Endothelial cell of umbilical vein (primary cell): ENCODE measurements at regions not wholly inside any gene's neighbourhood (a gene's known extent, or its start where the extent isn't known, plus 50 kb on each side); places are given as distances from the start of the nearest gene placed in this dataset.

Source experiments
- BruUV-seq: library from RNA; stranded (reverse); fragments of 400-500 nt; replicated peaks from 2 replicates; lab custom pipeline; 2021; lab: Mats Ljungman, UMichigan
- CTCF ChIA-PET: fragments of 300-600, 350-600 bp; sonication (Branson Sonifier 250); formaldehyde crosslinking; loops from one replicate; lab custom pipeline; 2021; ENCODE audit warnings: antibody characterized with exemption, inconsistent platforms; lab: Charles Lee
- POLR2A ChIA-PET: fragments of 300-600, 350-600 bp; sonication (Branson Sonifier 250); formaldehyde crosslinking; loops from one replicate; lab custom pipeline; 2021; ENCODE audit warnings: antibody characterized with exemption, inconsistent platforms; lab: Charles Lee
- DNase-seq: peaks from one replicate; pipeline ENCODE4 v3.0.0-alpha.2; 2011; ENCODE audit warnings: low read depth, low spot score
- FAIRE-seq: peaks from 2 replicates; lab custom pipeline; 2011; peaks lifted over from hg19 to GRCh38; lab: Jason Lieb, UNC
- H2AFZ ChIP-seq: 2 replicates; pipeline ENCODE4 v1.6.0; 2012; ENCODE audit warnings: low read depth, low read length, control low read depth, inconsistent platforms
- H3K27ac ChIP-seq: 2 replicates; pipeline ENCODE4 v1.5.1; 2011; ENCODE audit warnings: low read depth, mild to moderate bottlenecking, control low read depth, low read length, moderate library complexity; ENCODE audit not compliant: insufficient read depth
- H3K27me3 ChIP-seq, 2 experiments: 2 replicates each; pipeline versions ENCODE4 v1.6.0 to v1.6.1; 2011; ENCODE audit warnings: low read length in 2 of 2, mixed read lengths in 1 of 2; ENCODE audit not compliant: control insufficient read depth in 2 of 2, insufficient read depth in 2 of 2
- H3K36me3 ChIP-seq, 2 experiments: 2 replicates in 1 of 2; 3 replicates in 1 of 2; pipeline ENCODE4 v1.5.1; 2011; ENCODE audit warnings: low read length in 2 of 2, mild to moderate bottlenecking in 1 of 2, moderate library complexity in 1 of 2; ENCODE audit not compliant: control insufficient read depth in 2 of 2, insufficient read depth in 2 of 2; ENCODE audit errors: extremely low read depth in 1 of 2
- H3K4me1 ChIP-seq: 3 replicates; pipeline ENCODE4 v1.5.1; 2011; ENCODE audit warnings: mild to moderate bottlenecking, low read length; ENCODE audit not compliant: control insufficient read depth, insufficient read depth; ENCODE audit errors: extremely low read depth
- H3K4me2 ChIP-seq: 2 replicates; pipeline ENCODE4 v1.6.1; 2011; ENCODE audit warnings: low read length, control low read depth, mixed read lengths; ENCODE audit not compliant: insufficient read depth
- H3K4me3 ChIP-seq, 3 experiments: fragments of 200-600 bp in 1 of 3; sonication (generic), shearing (Covaris generic) in 1 of 3; replicated peaks in 1 of 3; 2 replicates each; pipeline ENCODE4 v1.5.1; 2011 to 2016; ENCODE audit warnings: control low read depth in 3 of 3, low read length in 3 of 3, mild to moderate bottlenecking in 2 of 3, inconsistent platforms in 1 of 3, low read depth in 1 of 3, moderate library complexity in 1 of 3; ENCODE audit not compliant: insufficient read depth in 1 of 3
- H3K79me2 ChIP-seq: 2 replicates; pipeline ENCODE4 v1.6.0; 2012; ENCODE audit warnings: low read length, inconsistent platforms; ENCODE audit not compliant: control insufficient read depth, insufficient read depth
- H3K9ac ChIP-seq: replicated peaks from 2 replicates; pipeline ENCODE3; 2011; ENCODE audit warnings: low read length, control low read depth; ENCODE audit not compliant: insufficient read depth; ENCODE audit errors: extremely low read depth
- H3K9me1 ChIP-seq: replicated peaks from 3 replicates; pipeline ENCODE4 v1.6.0; 2011; ENCODE audit warnings: mild to moderate bottlenecking, low read length; ENCODE audit not compliant: control insufficient read depth, insufficient read depth; ENCODE audit errors: extremely low read depth
- H3K9me3 ChIP-seq: replicated peaks from 2 replicates; pipeline ENCODE4 v1.5.1; 2012; ENCODE audit warnings: low read length, inconsistent platforms; ENCODE audit not compliant: control insufficient read depth, insufficient read depth
- H4K20me1 ChIP-seq: replicated peaks from 2 replicates; pipeline ENCODE3; 2011; ENCODE audit warnings: mild to moderate bottlenecking, low read length; ENCODE audit not compliant: control insufficient read depth, insufficient read depth; ENCODE audit errors: extremely low read depth
- EZH2 ChIP-seq: IDR thresholded peaks from 2 replicates; pipeline ENCODE4 v1.6.1; 2012; ENCODE audit warnings: borderline replicate concordance, low read depth, mild to moderate bottlenecking, moderate library complexity, low read length, inconsistent platforms; ENCODE audit not compliant: severe bottlenecking
- FOS ChIP-seq: IDR thresholded peaks from 2 replicates; pipeline ENCODE4 v1.6.1; 2011; ENCODE audit warnings: mild to moderate bottlenecking, low read length, moderate library complexity, borderline replicate concordance; ENCODE audit not compliant: insufficient read depth
- GATA2 ChIP-seq: IDR thresholded peaks from 2 replicates; pipeline ENCODE4 v1.7.0; 2011; ENCODE audit warnings: low read depth, mild to moderate bottlenecking, moderate library complexity, mixed read lengths, low read length; ENCODE audit not compliant: insufficient read length, insufficient read depth
- JUN ChIP-seq: IDR thresholded peaks from 2 replicates; pipeline ENCODE4 v1.6.1; 2011; ENCODE audit warnings: borderline replicate concordance, low read depth; ENCODE audit not compliant: insufficient read length, insufficient read depth
- MYC ChIP-seq: IDR thresholded peaks from one replicate; pipeline ENCODE4 v1.6.1; 2011; ENCODE audit warnings: mild to moderate bottlenecking, low read depth, low read length
- POLR2A ChIP-seq: IDR thresholded peaks from 2 replicates; pipeline ENCODE4 v1.6.1; 2012; ENCODE audit warnings: low read depth, mild to moderate bottlenecking, control low read depth, low read length
- POLR2AphosphoS5 ChIP-seq: IDR thresholded peaks from 2 replicates; pipeline ENCODE4 v1.6.1; 2012; ENCODE audit warnings: low read depth, mild to moderate bottlenecking, control low read depth, low read length, moderate library complexity; ENCODE audit not compliant: insufficient read depth
- dilution Hi-C: fragments of 300-500 bp; cut with MboI; formaldehyde crosslinking; loops from one replicate; pipeline ENCODE4 v1.15.0; 2019; ENCODE audit warnings: low sequenced_read_pairs; ENCODE audit not compliant: extremely low pct_ligation_motif_present
- intact Hi-C: fragments of 100-400 bp; cut with micrococcal nuclease; formaldehyde crosslinking; loops from one replicate; pipeline ENCODE4 v1.10.0; 2022
- TF ChIP-seq, protein P1 (sequence below), 2 donors: IDR thresholded peaks; 1 replicate in 1 of 2; 2 replicates in 1 of 2; pipeline ENCODE4 v1.5.1; 2011; ENCODE audit warnings: low read length in 2 of 2, mild to moderate bottlenecking in 2 of 2, moderate library complexity in 2 of 2, control low read depth in 1 of 2, inconsistent platforms in 1 of 2, low read depth in 1 of 2; ENCODE audit not compliant: insufficient read depth in 1 of 2; ENCODE audit errors: extremely low read depth in 1 of 2
- TF ChIP-seq, protein P2 (sequence below): IDR thresholded peaks from 2 replicates; pipeline ENCODE4 v1.6.1; 2011; ENCODE audit not compliant: insufficient read depth, insufficient read length

DNA sequence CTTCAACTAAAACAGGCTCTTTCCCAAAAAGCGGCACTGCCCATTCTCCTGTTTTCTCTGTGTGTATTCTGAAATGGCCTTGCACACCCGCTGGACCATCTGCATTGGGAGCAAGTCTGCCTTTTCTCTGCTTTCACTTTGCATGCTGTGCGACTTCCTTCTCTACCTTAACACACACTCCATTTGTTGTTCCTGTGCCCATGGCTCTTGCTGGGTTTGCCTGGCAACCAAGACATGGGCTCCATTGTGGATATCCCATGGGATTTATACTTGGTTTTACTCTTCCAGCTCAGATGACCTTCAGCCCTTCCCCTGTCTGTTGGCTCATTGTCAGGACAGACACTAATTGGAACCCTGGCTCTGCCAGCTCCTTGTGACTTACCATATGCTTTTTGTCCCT is 465.3 kb downstream of the REEP3 start:
- Histone ChIP-seq H3K79me2 (no peaks in the 10 kb centered on the region), H3K9ac (no peak overlapping the region), H3K4me1 (no peaks in the 10 kb centered on the region), H3K27ac (no peak overlapping the region), H3K9me3 (no peaks in the 10 kb centered on the region), H3K4me3 (no peak overlapping the region), H2AFZ (no peak overlapping the region), H4K20me1 (no peaks in the 10 kb centered on the region), H3K27me3 (no peaks in the 10 kb centered on the region), H3K4me2 (no peak overlapping the region), H3K36me3 (no peaks in the 10 kb centered on the region), H3K9me1 (no peaks in the 10 kb centered on the region)
- POLR2A ChIA-PET, result no interaction called here
- FAIRE-seq, result no peak
- CTCF ChIA-PET, result no interaction called here
- no peak for TF ChIP-seq EZH2
- TF ChIP-seq GATA2, result no peak
- TF ChIP-seq JUN, result no peak
- TF ChIP-seq POLR2A, result no peak
- no peak for TF ChIP-seq FOS
- no peak for TF ChIP-seq POLR2AphosphoS5
- no peak for TF ChIP-seq MYC
- TF ChIP-seq, protein P1, sequence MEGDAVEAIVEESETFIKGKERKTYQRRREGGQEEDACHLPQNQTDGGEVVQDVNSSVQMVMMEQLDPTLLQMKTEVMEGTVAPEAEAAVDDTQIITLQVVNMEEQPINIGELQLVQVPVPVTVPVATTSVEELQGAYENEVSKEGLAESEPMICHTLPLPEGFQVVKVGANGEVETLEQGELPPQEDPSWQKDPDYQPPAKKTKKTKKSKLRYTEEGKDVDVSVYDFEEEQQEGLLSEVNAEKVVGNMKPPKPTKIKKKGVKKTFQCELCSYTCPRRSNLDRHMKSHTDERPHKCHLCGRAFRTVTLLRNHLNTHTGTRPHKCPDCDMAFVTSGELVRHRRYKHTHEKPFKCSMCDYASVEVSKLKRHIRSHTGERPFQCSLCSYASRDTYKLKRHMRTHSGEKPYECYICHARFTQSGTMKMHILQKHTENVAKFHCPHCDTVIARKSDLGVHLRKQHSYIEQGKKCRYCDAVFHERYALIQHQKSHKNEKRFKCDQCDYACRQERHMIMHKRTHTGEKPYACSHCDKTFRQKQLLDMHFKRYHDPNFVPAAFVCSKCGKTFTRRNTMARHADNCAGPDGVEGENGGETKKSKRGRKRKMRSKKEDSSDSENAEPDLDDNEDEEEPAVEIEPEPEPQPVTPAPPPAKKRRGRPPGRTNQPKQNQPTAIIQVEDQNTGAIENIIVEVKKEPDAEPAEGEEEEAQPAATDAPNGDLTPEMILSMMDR (IDR thresholded peaks at IDR 0.05; ENCODE audit: extremely low read depth in 1 of 2, insufficient read depth in 1 of 2, low read depth in 1 of 2, low read length in 2 of 2), result no peak
- TF ChIP-seq, protein P2, sequence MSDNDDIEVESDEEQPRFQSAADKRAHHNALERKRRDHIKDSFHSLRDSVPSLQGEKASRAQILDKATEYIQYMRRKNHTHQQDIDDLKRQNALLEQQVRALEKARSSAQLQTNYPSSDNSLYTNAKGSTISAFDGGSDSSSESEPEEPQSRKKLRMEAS, result no peak
- no peak for DNase-seq
- dilution Hi-C loops, result no loop called here
- intact Hi-C loops, result no loop called here
- BruUV-seq, result no TSS peak
